ENCODE measurements at regions not wholly inside any gene's neighbourhood (a gene's known extent, or its start where the extent isn't known, plus 50 kb on each side); places are given as distances from the start of the nearest gene placed in this dataset.
"Not testable (repeated sequence)": the region's sequence is repeated elsewhere in the genome, so short reads cannot be mapped to it uniquely, and the experiment has no call there.

DNA sequence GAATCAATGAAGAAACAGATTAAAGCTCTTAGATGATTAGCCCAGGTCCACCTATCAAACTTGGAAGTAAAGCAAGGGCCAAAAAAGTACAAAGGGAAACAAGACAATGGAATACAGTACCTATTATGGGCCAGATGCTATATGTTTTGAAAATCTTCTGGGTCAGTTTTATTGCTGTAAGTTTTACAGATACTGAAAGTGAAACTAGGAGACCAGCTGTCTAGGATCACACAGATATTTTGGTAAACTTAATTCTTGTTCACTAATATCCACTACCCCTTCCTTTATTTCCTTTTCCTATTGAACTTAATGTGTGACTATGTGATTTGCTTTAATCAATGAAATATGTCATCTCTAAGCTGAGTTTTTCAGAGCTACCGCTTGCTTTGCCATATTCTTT is 505.4 kb upstream of the PITX2 start:
- TF ChIP-seq POU2F2 (IDR thresholded peaks at IDR 0.05; ENCODE audit: low read depth, low read length), result no peak
- TF ChIP-seq POLR2A (IDR thresholded peaks at IDR 0.05; ENCODE audit: low read depth, low read length), result no peak
- no peak for TF ChIP-seq TAF1 (IDR thresholded peaks at IDR 0.05; ENCODE audit: low read depth, low read length)
- TF ChIP-seq POLR2AphosphoS5 (IDR thresholded peaks at IDR 0.05; ENCODE audit: low read depth, low read length), result no peak
- no peak for TF ChIP-seq SPI1 (IDR thresholded peaks at IDR 0.05; ENCODE audit: low read depth, low read length)
- no peak for TF ChIP-seq PAX5 (IDR thresholded peaks at IDR 0.05; ENCODE audit: insufficient read depth, low read length, severe bottlenecking)
- FAIRE-seq (no peak), DNase-seq (ENCODE audit: insufficient read length, low spot score) (no peak)

DNA sequence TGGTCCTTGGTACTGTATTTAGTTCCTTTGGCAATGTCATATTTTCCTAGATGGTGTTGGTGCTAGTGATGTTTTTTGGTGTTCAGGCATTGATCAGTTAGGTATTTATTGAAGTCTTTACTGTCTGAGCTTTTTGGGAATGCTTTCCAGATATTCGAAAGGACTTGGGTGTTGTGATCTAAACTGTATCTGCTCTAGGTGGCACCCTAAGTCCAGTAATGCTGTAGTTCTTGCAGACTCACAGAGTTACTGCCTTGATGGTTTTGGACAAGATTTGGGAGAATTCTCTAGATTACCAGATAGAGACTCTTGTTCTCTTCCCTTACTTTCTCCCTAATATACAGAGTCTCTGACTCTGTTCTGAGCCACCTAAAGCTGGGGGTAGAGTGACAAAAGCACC is 513.6 kb upstream of the PITX2 start:
- no peak for TF ChIP-seq PAX5 (IDR thresholded peaks at IDR 0.05; ENCODE audit: insufficient read depth, low read length, severe bottlenecking)
- no peak for TF ChIP-seq TAF1 (IDR thresholded peaks at IDR 0.05; ENCODE audit: low read depth, low read length)
- TF ChIP-seq POLR2AphosphoS5 (IDR thresholded peaks at IDR 0.05; ENCODE audit: low read depth, low read length), result no peak
- no peak for TF ChIP-seq POLR2A (IDR thresholded peaks at IDR 0.05; ENCODE audit: low read depth, low read length)
- TF ChIP-seq POU2F2 (IDR thresholded peaks at IDR 0.05; ENCODE audit: low read depth, low read length), result no peak
- TF ChIP-seq SPI1 (IDR thresholded peaks at IDR 0.05; ENCODE audit: low read depth, low read length), result no peak
- FAIRE-seq, result no peak
- no peak for DNase-seq (ENCODE audit: insufficient read length, low spot score)

DNA sequence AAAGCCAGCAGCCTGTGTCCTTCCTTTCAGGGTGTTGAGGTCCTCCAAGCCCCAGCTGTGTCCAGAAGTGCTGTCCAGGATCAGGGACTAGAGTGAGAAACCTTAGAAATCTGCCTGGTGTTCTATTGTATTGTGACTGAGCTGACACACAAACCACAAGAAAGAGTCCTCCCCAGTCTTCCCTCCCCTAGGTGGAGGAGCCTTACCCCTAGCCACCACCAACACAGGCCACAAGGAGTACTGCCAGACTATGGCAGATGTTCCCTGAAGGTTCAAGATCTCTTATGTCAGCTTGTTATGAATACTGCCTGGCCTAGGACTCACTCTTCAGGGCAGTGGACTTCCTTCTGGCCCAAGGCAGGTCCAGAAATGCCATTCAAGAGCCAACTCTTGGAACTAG is 514.1 kb upstream of the PITX2 start:
- FAIRE-seq, result no peak
- TF ChIP-seq POLR2AphosphoS5 (IDR thresholded peaks at IDR 0.05; ENCODE audit: low read depth, low read length) (no peak), SPI1 (IDR thresholded peaks at IDR 0.05; ENCODE audit: low read depth, low read length) (no peak), POU2F2 (IDR thresholded peaks at IDR 0.05; ENCODE audit: low read depth, low read length) (no peak), POLR2A (IDR thresholded peaks at IDR 0.05; ENCODE audit: low read depth, low read length) (no peak), PAX5 (IDR thresholded peaks at IDR 0.05; ENCODE audit: insufficient read depth, low read length, severe bottlenecking) (no peak)
- DNase-seq (ENCODE audit: insufficient read length, low spot score), result no peak

DNA sequence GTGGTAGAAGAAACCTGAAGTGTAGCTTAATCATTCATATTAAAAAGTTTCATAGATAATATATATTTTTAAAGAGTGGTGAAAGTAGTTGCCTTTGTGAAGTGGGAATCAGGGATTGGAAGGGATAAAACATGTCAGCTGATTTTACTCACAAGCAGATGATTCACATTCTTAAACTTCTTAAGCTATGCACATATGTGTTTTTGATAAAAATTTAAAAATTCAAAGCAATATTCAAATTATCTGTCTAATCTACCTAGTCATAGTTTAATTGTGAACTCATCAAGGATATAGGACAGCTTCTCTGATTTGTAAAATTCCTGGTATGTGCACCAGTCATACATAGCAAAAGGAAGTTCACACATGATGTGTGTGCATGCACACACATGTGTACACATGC is 520.6 kb upstream of the PITX2 start:
- FAIRE-seq, result no peak
- no peak for DNase-seq (ENCODE audit: insufficient read length, low spot score)
- TF ChIP-seq POU2F2 (IDR thresholded peaks at IDR 0.05; ENCODE audit: low read depth, low read length), result no peak
- TF ChIP-seq PAX5 (IDR thresholded peaks at IDR 0.05; ENCODE audit: insufficient read depth, low read length, severe bottlenecking), result no peak
- no peak for TF ChIP-seq POLR2AphosphoS5 (IDR thresholded peaks at IDR 0.05; ENCODE audit: low read depth, low read length)
- TF ChIP-seq POLR2A (IDR thresholded peaks at IDR 0.05; ENCODE audit: low read depth, low read length), result no peak
- no peak for TF ChIP-seq TAF1 (IDR thresholded peaks at IDR 0.05; ENCODE audit: low read depth, low read length)
- no peak for TF ChIP-seq SPI1 (IDR thresholded peaks at IDR 0.05; ENCODE audit: low read depth, low read length)

DNA sequence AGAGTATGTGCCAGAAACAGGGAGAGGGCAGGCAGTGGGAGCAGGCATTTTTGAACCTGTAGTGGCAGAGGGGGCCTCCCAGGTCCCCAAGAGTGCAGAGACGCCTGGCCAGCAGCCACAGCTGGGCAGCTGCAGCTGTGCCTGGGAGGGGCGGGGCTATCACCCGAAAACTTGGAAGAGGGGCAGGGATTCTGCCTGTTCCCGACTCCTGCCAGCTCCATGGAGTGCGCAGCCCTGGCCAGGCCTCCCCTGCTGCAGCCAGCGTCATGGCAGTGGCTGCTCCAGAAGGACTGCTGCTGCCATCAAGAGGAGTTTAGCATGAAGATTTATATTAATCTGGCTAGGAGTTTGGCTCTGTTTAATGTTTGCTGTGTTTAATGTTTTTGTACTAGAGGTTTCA is 532.1 kb upstream of the PITX2 start:
- TF ChIP-seq PAX5 (IDR thresholded peaks at IDR 0.05; ENCODE audit: insufficient read depth, low read length, severe bottlenecking), result no peak
- DNase-seq (ENCODE audit: insufficient read length, low spot score), result no peak
- FAIRE-seq, result no peak

DNA sequence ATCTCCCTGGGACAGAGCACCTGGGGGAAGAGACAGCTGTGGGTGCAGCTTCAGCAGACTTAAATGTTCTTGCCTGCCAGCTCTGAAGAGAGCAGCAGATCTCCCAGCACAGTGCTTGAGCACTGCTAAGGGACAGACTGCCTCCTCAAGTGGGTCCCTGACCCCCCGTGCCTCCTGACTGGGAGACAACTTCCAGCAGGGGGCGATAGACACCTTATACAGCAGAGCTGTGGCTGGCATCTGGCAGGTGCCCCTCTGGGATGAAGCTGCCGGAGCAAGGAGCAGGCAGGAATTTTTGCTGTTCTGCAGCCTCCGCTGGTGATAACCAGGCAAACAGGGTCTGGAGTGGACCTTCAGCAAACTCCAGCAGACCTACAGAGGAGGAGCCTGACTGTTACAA is 541.7 kb upstream of the PITX2 start:
- not testable (repeated sequence) for FAIRE-seq; DNase-seq (ENCODE audit: insufficient read length, low spot score)

DNA sequence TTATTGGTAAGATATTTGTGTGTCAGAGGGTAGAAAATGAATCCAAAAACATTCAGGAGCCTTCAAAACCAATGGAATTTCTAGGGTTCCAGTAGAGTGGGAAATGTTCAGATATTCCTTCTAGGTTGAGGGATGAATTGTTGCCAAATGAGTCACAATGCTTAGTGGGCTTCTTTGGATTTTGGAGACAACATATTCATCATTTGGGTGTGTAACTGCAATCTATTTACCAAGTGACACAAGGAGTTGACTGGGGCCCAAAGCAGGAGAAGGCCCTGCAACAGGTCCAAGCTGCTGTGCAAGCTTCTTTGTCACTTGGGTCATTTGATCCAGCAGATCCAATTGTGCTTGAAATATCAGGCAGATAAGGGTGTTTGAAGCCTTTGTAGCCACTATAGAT is 551.5 kb upstream of the PITX2 start:
- FAIRE-seq, result no peak
- no peak for DNase-seq (ENCODE audit: insufficient read length, low spot score)
- TF ChIP-seq TAF1 (IDR thresholded peaks at IDR 0.05; ENCODE audit: low read depth, low read length) (no peak), POLR2A (IDR thresholded peaks at IDR 0.05; ENCODE audit: low read depth, low read length) (no peak), PAX5 (IDR thresholded peaks at IDR 0.05; ENCODE audit: insufficient read depth, low read length, severe bottlenecking) (no peak), POLR2AphosphoS5 (IDR thresholded peaks at IDR 0.05; ENCODE audit: low read depth, low read length) (no peak), POU2F2 (IDR thresholded peaks at IDR 0.05; ENCODE audit: low read depth, low read length) (no peak), SPI1 (IDR thresholded peaks at IDR 0.05; ENCODE audit: low read depth, low read length) (no peak)

DNA sequence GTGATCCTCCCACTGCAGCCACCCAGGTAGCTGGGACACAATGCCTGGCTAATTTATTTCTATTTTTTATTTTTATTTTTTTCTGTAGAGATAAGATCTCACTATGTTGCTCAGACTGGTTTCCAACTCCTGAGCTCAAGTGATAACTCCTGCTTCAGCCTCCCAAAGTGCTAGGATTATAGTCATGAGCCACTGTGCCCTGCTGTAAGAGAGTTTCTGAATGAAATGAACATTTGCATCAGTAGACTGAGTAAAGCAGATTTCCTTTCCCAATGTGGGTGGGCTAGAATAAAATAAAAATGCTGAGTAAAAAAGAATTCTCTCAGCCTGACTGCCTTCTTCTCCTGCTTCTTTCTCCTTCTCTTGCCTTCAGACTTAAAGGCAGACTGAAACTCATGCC is 555.4 kb upstream of the PITX2 start:
- no peak for TF ChIP-seq PAX5 (IDR thresholded peaks at IDR 0.05; ENCODE audit: insufficient read depth, low read length, severe bottlenecking)
- no peak for TF ChIP-seq POLR2A (IDR thresholded peaks at IDR 0.05; ENCODE audit: low read depth, low read length)
- TF ChIP-seq SPI1 (IDR thresholded peaks at IDR 0.05; ENCODE audit: low read depth, low read length), result no peak
- TF ChIP-seq TAF1 (IDR thresholded peaks at IDR 0.05; ENCODE audit: low read depth, low read length), result no peak
- no peak for TF ChIP-seq POU2F2 (IDR thresholded peaks at IDR 0.05; ENCODE audit: low read depth, low read length)
- no peak for TF ChIP-seq POLR2AphosphoS5 (IDR thresholded peaks at IDR 0.05; ENCODE audit: low read depth, low read length)
- no peak for DNase-seq (ENCODE audit: insufficient read length, low spot score)
- no peak for FAIRE-seq

DNA sequence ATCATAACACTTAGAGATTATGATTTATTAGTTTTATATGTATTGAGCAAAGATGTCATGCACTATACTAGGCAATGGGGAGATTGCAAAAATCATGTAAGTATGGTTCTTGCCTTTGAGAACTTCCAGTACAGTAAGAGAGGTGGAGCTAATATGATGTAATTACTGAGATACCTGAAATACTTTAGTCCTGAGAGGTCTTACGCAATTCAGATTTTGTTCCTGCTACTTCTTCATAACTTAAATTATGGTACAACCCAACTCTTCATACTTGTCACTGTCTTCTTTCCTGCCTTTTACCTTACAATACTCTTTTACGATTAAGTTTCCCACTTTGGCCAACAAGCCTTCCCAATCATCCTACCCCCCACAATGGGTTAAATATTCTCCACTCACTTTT is 564.2 kb upstream of the PITX2 start:
- TF ChIP-seq POU2F2 (IDR thresholded peaks at IDR 0.05; ENCODE audit: low read depth, low read length) (no peak), POLR2A (IDR thresholded peaks at IDR 0.05; ENCODE audit: low read depth, low read length) (no peak), SPI1 (IDR thresholded peaks at IDR 0.05; ENCODE audit: low read depth, low read length) (no peak), PAX5 (IDR thresholded peaks at IDR 0.05; ENCODE audit: insufficient read depth, low read length, severe bottlenecking) (no peak), TAF1 (IDR thresholded peaks at IDR 0.05; ENCODE audit: low read depth, low read length) (no peak), POLR2AphosphoS5 (IDR thresholded peaks at IDR 0.05; ENCODE audit: low read depth, low read length) (no peak)
- no peak for DNase-seq (ENCODE audit: insufficient read length, low spot score)
- FAIRE-seq, result no peak

DNA sequence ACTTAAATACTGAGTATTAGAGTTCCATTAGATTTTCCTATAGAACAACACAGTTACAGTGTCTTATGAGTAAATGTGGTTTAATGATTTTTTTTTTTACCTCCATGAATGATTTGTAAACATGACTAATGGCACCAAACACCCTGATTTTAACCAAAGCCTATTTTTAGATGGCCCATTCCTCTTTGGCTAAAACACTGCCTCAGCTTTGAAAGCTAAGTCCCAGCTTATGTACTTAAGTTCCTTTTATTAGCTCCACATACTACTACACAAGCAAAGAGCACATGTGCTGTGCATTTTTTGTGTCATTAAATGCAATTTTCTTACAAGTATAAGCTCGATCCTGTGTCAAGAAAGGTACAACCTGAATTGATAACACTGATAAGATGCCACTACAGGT is 575.6 kb upstream of the PITX2 start:
- FAIRE-seq (no peak), DNase-seq (ENCODE audit: insufficient read length, low spot score) (no peak)
- TF ChIP-seq PAX5 (IDR thresholded peaks at IDR 0.05; ENCODE audit: insufficient read depth, low read length, severe bottlenecking) (no peak), POLR2AphosphoS5 (IDR thresholded peaks at IDR 0.05; ENCODE audit: low read depth, low read length) (no peak), TAF1 (IDR thresholded peaks at IDR 0.05; ENCODE audit: low read depth, low read length) (no peak), POLR2A (IDR thresholded peaks at IDR 0.05; ENCODE audit: low read depth, low read length) (no peak), SPI1 (IDR thresholded peaks at IDR 0.05; ENCODE audit: low read depth, low read length) (no peak), POU2F2 (IDR thresholded peaks at IDR 0.05; ENCODE audit: low read depth, low read length) (no peak)

DNA sequence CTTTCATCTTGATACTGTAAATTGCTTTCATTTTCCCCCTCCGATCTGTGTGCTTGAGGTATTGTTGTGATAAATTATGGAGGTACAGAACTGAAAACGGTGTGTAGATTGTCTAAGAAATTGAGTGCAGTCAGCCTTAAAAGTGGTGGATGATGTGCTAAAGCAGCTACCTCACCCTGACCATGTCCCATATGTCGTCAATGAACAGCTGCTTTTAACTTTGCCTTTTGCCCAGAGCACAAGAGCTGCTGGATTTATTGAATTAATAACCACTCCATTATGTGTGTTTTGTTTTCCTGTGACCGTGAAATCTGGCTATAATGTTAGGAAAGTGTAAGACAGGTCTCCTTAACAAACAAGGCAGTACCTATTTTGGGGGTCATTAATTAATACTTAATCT is 581.9 kb upstream of the PITX2 start:
- DNase-seq (ENCODE audit: insufficient read length, low spot score) (no peak), FAIRE-seq (no peak)
- TF ChIP-seq POU2F2 (IDR thresholded peaks at IDR 0.05; ENCODE audit: low read depth, low read length) (no peak), TAF1 (IDR thresholded peaks at IDR 0.05; ENCODE audit: low read depth, low read length) (no peak), POLR2A (IDR thresholded peaks at IDR 0.05; ENCODE audit: low read depth, low read length) (no peak), POLR2AphosphoS5 (IDR thresholded peaks at IDR 0.05; ENCODE audit: low read depth, low read length) (no peak), PAX5 (IDR thresholded peaks at IDR 0.05; ENCODE audit: insufficient read depth, low read length, severe bottlenecking) (no peak), SPI1 (IDR thresholded peaks at IDR 0.05; ENCODE audit: low read depth, low read length) (no peak)
